ENCODE measurements at regions not wholly inside any gene's neighbourhood (a gene's known extent, or its start where the extent isn't known, plus 50 kb on each side); places are given as distances from the start of the nearest gene placed in this dataset.
"Not testable (repeated sequence)": the region's sequence is repeated elsewhere in the genome, so short reads cannot be mapped to it uniquely, and the experiment has no call there.

DNA sequence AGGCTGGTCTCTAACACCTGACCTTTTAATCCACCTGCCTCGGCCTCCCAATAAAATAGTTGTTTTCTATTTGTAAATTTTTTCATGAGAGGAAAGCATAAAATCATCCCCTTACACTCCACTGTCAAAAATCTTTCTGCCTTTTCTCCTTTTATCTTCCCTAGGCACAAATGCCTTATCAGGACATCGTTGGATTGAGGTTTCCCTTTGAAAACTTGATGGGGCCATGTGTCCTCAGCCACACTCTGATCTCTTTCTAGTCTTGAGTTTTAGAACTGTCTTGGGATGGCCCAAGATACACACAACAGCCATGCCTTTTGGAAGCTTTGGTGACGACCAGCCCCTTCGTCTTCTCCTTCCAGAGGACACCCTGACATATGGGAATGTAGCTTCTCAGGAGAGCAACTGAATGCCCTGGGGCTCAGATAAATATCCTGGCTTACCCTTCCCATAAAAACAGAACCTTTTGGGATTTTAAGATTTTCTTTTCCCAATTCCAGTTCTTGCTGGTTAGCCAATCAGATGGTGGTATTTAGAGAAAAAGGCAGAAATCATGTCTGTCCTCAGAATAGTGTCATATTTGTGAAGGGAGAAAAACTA lies 112.4 kb downstream of the ZNF429 start:
- DNase-seq (ENCODE audit: low read depth), result no peak
- TF ChIP-seq, protein P1, sequence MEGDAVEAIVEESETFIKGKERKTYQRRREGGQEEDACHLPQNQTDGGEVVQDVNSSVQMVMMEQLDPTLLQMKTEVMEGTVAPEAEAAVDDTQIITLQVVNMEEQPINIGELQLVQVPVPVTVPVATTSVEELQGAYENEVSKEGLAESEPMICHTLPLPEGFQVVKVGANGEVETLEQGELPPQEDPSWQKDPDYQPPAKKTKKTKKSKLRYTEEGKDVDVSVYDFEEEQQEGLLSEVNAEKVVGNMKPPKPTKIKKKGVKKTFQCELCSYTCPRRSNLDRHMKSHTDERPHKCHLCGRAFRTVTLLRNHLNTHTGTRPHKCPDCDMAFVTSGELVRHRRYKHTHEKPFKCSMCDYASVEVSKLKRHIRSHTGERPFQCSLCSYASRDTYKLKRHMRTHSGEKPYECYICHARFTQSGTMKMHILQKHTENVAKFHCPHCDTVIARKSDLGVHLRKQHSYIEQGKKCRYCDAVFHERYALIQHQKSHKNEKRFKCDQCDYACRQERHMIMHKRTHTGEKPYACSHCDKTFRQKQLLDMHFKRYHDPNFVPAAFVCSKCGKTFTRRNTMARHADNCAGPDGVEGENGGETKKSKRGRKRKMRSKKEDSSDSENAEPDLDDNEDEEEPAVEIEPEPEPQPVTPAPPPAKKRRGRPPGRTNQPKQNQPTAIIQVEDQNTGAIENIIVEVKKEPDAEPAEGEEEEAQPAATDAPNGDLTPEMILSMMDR (conservative IDR thresholded peaks at IDR 0.05; ENCODE audit: low read depth, low read length), result no peak
- no peak overlapping the region for H3K4me3 ChIP-seq (ENCODE audit: low read length)

DNA sequence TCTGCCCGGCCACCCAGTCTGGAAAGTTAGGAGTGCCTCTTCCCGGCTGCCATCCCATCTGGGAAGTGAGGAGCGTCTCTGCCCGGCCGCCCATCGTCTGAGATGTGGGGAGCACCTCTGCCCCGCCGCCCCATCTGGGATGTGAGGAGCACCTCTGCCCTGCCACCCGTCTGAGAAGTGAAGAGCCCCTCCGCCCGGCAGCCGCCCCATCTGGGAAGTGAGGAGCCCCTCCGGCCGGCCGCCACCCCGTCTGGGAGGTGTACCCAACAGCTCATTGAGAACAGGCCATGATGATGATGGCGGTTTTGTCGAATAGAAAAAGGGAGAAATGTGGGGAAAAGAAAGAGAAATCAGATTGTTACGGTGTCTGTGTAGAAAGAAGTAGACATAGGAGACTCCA lies 109.4 kb downstream of the ZNF429 start:
- not testable (repeated sequence) for H3K4me3 ChIP-seq (ENCODE audit: low read length); DNase-seq (ENCODE audit: low read depth)

DNA sequence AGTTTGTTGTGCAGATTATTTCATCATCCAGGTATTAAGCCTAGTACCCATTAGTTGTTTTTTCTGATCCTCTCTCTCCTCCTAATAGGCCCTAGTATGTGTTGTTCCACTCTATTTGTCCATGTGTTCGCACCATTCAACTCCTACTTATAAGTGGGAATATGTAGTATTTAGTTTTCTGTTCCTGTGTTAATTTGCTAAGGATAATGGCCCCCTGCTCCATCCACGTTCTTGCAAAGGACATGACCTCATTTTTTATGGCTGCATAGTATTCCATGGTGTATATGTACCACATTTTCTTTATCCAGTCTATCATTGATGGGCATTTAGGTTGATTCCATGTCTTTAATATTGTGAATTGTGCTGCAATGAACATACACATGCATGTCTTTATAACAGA lies 107.8 kb downstream of the ZNF429 start:
- not testable (repeated sequence) for DNase-seq (ENCODE audit: low read depth); H3K4me3 ChIP-seq (ENCODE audit: low read length)

DNA sequence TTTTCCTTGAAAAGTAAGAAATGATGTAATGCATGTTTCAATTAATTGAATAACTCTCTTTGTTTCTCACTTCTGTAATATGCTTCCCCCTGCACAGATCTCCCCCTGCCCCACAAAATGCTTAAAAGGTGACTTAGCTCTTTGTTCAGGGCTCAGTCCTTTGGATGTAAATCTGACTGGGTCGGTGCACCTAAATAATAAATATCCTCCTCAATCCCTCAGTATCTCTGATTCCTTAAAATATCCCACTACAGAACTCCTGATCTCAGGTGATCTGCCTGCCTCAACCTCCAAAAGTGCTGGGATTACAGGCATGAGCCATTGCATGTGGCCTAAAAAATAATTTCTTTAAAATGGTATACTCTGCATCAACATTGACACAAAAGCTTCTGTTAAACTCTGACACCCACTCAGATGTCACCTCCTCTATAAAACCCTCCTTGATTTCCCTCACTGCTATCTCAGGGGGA lies 107.0 kb downstream of the ZNF429 start:
- no peak for DNase-seq (ENCODE audit: low read depth)
- TF ChIP-seq, protein P1 (conservative IDR thresholded peaks at IDR 0.05; ENCODE audit: low read depth, low read length), result no peak
- no peak overlapping the region for H3K4me3 ChIP-seq (ENCODE audit: low read length)

DNA sequence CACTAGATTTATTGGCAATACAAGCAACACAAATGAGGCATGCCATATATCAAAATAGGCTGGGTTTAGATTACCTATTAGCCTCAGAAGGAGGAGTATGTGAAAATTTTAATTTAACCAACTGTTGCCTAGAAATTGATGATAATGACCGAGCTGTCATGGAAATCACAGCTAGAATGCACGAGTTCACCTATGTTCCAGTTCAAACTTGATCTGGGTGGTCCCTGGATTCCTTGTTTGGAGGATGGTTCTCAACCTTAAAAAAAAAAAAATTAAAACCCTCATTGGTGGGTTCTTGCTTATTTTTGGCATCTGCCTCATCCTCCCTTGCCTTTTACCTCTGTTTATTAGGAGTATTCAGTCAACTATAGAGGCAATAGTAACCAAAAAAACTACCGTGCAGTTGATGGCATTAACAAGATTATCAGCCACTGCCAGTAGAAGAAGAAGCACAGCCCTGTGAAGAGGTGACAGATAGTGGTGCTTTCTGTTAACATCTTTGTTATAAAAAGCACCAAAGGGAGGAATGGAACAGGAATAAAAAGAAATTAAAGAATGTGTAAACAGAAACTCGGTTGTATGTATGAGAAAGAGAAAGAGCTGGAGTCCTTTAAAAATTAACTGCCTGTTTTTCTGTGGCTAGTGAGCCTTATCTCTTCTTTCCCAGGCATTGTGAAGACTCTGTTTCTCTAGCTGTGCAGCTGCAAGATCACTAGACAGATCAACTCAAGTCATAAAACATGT lies 106.4 kb downstream of the ZNF429 start:
- no peak overlapping the region for H3K4me3 ChIP-seq (ENCODE audit: low read length)
- TF ChIP-seq, protein P1 (conservative IDR thresholded peaks at IDR 0.05; ENCODE audit: low read depth, low read length), result no peak
- no peak for DNase-seq (ENCODE audit: low read depth)

DNA sequence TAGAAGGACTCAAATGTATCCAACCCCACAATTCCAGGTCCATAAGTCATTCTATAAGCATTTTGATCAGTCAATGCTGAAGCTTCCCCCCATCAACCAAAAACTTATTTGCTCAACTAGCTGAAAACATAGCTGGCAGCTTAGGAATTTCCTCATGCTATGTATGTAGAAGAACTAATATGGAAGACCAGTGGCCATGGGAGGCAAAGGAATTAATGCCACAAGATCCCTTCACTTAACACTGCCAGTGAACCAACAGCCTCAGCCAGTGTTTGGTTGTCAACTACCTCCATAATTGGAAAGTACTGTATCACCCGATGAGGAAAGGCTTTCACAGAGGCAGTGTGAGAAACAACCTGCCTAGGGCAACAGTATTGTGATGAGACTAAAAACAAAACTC lies 105.4 kb downstream of the ZNF429 start:
- no peak overlapping the region for H3K4me3 ChIP-seq (ENCODE audit: low read length)
- TF ChIP-seq, protein P1 (conservative IDR thresholded peaks at IDR 0.05; ENCODE audit: low read depth, low read length), result no peak
- DNase-seq (ENCODE audit: low read depth), result no peak

DNA sequence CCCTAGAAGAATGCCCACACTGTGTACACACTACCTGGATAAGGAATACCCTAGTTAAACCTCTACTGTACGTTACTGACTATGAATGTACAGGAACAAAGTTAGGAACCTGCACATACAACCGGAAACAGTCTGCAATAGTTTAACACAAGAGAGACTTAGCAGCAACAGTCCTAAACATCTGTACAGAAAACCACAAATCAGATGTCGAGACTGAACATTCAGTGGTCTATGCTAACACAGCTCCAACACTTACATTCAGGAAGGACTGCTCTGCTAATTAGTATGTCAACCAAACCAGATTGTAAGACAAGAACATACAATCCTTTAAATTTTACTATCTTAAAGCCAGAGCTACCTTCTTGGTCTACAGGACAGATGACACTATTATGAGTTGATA lies 104.9 kb downstream of the ZNF429 start:
- TF ChIP-seq, protein P1 (conservative IDR thresholded peaks at IDR 0.05; ENCODE audit: low read depth, low read length), result no peak
- no peak for DNase-seq (ENCODE audit: low read depth)
- no peak overlapping the region for H3K4me3 ChIP-seq (ENCODE audit: low read length)

DNA sequence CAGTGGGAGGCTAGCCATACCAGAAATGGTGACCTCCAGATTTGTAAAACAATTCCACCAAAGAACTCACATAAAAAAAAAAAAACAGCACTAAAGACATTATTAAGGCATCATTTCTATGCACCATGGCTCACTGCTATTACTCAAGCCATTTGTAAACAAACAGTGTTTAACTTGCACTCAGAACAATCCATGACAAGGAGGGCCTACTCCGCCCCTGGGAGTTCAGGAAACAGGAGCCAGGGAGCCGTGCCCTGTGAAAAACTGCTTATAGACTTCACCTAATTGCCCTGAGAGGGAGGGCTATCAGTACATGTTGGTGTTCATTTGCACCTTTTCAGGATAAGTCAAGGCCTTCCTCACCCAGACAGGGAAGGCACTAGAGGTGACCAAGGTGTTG lies 103.2 kb downstream of the ZNF429 start:
- no peak overlapping the region for H3K4me3 ChIP-seq (ENCODE audit: low read length)
- TF ChIP-seq, protein P1 (conservative IDR thresholded peaks at IDR 0.05; ENCODE audit: low read depth, low read length), result no peak
- no peak for DNase-seq (ENCODE audit: low read depth)

All from retinal pigment epithelial cell (primary cell).